ENCODE measurements at regions not wholly inside any gene's neighbourhood (a gene's known extent, or its start where the extent isn't known, plus 50 kb on each side); places are given as distances from the start of the nearest gene placed in this dataset.

GRCh38 chr1:244971552-244972216 lies 107.3 kb upstream of the HNRNPU start:
- DNase-seq (ENCODE audit: low spot score): no peak

DNA sequence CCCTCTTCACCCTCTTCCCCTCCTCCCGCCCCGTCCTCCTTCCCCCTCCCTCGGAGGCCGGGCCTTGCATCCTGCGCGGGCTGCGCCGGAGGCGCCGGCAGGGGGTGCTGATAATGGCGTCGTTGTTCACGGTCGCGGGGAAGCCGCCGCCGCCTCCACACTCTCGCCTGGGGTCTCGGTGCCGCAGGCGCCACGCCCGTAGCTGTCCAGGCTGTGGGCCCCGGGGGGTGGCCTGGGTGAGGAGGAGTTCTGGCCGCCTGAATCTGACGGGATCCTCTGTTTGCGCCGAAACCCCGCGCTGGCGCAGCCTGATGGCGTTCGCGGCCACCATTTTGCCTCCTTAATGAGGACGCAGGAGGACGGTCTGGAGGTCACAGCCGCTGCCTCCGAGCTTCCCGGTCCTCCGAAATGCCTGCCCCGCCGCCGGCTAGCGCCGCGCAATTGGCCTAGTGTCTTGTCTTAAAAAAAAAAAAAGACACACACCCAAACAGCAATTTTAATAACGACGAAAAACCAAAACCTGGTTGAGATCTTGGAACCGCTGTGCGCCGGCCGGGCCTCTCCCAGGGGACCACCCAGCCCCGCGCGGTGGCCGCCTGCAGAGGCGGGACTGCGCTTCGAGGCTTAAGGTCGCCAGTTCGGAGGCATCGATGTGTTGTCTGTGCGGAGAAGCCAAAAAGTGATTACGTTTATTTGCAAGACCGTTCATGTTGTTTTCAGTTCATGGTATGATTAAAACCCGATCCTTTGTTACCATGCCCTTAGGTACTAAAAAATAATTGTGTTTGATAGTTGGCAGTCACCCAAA lies 106.6 kb upstream of the HNRNPU start:
- DNase-seq (ENCODE audit: low spot score): peak; percentile 75

GRCh38 chr1:244970236-244970743 lies 105.9 kb upstream of the HNRNPU start:
- no peak for DNase-seq (ENCODE audit: low spot score)

DNA sequence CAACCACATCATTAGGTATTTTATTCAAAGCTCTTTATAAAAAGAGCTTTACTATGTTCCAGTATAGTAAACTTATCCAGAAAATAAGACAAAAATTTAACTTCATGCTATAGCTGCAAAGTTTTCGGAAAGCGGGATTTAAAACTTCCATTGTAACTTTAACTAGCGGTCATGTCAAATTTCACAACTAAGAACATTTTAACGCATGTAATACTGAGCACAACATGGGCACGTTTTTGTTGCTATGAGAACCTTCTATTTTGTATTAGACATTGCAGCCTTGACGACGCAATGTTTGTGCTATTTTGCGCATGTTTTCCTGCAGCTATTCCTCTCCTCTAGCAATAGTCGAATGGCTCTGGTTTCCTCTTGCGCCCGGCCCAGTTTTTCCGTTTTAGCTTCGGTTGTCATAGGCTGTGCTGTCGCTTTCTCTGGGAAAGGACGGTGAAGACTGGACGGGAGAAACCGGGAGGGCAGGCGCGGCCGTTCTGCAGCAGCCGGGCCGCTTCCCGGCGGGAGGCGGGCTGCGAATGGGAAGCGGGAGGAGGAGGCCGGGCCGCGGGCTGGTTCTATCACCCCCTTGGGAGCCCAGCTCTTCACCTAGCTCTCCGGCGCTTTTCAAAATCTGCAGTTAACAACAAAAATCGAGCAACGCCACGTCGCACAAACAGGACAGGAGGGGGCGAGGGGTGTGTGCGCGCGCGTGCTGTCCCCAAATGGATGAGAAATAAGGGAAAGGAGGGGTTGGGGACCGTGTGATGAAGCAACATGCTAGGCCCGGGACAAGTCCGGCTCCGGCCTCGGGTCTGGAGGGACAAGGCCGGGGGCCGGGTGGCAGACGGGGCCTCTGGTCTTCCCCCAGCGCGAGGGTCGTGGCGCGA lies 105.3 kb upstream of the HNRNPU start:
- peak; percentile 46 for DNase-seq (ENCODE audit: low spot score)

DNA sequence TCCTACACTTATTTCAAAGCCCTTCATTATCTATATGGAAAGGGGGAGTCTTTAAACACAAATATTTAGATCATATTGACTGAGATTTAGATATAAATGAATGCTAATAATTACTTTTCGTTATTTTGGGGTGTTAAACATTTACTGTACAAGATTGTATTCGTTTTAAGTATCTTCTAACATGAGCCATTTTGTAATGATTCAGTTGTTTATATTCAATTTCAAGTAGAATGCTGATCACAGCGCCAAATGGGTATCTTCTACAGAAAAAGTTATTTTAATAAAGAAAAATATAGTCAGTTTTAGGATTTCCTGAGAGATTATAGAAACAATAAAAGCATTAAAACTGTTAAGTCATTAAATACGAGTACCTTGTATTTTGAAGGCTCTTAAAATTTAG lies 104.5 kb upstream of the HNRNPU start:
- DNase-seq (ENCODE audit: low spot score): no peak

DNA sequence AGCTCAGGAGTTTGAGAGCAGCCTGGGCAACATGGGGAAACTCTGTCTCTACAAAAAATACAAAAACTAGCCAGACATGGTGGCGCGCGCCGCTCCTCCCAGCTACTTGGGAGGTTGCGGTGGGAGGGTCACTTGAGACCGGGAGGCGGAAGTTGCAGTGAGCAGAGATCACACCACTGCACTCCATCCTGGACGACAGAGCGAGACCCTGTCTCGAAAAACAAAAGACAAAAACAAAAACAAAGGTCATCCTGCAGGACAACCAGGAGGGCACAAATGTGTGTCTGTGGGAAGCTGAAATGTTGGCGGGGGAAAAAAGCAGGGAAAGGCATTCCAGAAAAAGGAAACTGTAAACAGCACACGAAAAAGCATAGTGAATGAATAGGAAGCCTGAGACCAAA lies 104.1 kb upstream of the HNRNPU start:
- DNase-seq (ENCODE audit: low spot score): no peak

DNA sequence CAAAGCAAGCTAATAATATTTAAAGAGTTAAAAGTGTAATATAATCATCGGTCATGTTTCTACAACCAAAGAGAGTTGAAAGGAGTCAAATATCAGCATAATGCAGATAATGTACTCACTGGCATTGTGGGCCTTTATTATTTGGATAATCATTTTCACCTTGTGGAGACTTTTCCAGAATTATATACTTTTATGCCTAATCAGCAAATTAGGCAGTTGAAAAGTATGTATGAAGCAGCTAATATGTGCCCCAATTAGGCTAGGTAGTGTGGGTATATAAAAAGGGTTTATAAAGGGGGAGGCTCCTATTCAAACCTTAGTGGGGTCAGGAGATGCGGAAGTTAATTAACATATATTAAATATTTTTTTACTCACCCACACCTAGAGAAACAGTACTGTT lies 102.8 kb upstream of the HNRNPU start:
- no peak for DNase-seq (ENCODE audit: low spot score)

DNA sequence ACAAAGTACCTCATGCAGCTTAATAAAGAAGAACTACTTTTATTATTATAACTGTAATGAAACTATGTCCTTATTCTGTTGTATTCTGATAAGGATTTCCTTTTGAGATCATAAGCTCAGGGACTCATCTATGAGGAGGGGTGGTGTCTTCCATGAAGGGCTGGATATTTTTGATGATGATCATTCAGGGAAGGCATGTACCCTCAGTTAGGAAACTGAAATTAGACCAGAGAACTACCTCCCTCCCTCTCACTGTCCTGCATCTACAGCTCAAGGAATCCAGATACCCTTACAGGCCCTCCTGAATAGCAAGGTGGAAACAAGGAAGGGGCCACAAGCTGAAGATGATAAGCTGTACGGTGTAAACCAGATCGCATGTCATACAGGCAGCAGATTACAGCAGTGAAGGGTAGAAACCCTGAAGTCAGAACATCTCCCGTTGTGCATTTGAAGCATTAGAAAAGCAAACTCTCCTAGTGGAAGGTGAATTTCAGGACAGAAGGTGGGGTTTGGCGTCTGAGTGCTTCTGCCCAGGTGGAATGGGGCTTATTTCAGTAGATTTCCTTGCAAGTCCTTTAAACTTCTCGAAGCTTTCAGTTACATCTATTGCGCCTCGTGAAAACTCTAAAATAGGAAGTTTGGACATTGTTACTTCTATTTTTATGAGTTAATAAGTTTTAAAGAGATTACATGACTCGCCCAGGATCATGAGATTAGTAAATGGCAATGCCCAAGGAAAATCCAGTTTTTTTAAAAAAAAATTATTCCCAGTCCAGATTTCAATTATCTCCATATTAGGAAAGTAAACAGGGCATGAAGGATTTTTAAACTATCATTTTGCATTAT lies 101.1 kb upstream of the HNRNPU start:
- DNase-seq (ENCODE audit: low spot score): no peak

DNA sequence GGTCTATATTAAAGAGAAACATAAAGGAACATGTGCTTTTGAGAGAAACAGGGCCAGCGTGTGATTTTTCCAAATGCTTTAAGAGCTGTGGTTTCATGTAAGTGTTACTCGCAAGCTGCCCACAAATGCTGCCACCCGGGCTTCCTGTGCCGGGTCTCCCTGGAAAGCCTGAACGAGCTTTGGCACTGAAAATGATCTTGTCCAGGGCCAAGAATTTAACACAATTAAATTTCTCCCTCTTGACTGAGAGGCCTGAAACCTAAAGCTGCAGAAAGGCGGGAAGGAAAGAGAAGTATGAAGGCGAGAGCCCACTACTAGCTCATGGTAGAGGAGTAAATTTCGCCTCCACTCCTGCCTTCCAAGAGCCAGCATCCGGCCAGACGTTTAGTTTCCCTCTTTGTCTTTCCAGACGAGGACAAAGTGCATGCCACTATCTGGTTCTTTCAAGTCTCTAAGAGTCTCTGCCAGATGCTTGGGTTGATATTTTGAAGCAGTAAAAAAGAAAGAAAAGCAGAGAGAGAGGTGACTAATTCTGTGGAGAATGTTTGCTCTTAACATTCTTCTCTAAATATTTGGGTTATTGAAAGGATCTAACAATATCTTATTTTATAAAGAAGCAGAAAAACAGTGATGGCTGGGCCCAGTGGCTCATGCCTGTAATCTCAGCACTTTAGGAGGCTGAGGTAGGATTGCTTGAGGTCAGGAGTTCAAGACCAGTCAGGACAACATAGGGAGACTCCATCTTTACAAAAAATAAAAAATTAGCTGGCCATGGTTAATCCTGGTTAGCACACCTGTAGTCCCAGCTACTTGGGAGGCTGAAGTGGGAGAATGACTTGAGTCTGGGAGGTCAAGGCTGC lies 100.0 kb upstream of the HNRNPU start:
- peak; percentile 21 for DNase-seq (ENCODE audit: low spot score)

DNA sequence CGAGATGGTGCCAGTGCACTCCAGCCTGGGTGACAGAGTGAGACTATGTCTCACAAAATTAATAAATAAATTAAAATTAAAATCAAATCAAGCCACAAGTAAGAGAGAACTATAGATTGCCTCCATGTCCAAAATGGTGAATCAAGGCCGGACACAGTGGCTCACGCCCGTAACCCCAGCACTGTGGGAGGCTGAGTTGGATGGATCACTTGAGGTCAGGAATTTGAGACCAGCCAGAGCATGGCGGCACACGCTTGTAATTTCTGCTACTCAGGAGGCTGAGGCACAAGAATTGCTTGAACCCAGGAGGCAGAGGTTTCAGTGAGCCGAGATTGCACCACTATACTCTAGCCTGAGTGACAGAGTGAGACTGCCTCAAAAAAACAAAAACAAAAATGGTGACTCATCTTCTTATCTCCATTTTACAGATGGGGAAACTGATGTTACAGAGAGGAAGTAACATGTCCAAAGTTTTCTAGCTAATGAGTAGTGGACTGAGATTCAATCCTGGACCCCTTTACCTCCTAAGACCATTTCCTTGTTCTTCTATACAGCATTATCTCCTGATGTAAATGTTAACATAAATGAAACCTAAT lies 99.0 kb upstream of the HNRNPU start:
- no peak for DNase-seq (ENCODE audit: low spot score)

DNA sequence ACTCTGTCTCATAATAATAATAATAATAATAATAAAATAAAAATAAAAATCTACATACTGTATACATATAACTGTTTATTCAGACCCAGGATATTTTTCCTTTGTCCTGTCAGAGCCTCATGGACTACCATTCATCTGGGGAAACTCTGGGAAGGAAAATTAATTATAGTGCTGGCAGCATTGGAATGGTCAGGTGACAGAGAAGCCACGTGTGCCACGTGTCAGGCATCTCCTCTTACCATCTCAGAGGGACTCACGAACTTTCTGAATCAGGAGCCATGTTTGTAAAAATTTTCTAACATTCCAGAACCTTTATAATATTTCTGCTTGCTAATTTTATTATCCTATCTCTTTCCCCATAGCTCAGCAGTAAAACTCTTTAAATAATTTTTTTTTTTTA lies 97.8 kb upstream of the HNRNPU start:
- DNase-seq (ENCODE audit: low spot score): no peak

DNA sequence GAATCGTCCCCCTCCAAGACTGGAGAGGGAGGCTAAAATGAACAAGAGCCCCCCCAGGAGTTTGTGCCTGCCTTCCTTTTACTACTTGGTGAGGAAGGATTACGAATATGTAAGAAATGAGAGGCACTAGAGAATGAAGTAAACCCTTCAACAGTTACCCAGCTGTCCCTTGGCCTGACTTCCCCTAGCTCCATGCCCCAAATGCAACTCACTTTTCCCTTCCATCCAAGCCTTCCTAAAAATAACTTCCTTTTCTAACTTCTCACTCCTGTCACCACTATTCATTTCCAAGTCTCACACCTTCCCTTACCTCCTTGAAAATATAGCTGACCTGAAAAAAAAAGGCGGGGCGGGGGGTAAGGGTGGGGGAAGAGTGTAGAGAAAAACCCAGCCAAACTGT lies 96.6 kb upstream of the HNRNPU start:
- DNase-seq (ENCODE audit: low spot score): no peak

DNA sequence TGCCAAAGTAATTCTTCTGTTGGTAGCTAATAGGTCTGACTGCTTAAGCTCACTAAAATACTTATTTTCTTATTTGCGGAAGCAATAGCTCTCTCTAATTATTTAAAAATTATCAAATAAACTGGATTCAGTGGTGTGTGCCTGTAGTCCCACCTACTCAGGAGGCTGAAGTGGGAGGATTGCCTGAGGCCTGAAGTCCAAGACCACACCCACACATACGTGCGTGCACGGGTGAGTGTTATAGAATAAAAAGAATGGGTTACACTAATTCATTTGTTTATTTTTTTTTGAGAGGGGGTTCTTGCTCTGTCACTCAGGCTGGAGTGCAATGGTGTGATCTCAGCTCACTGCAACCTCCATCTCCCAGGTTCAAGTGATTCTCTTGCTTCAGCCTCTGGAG lies 94.2 kb upstream of the HNRNPU start:
- DNase-seq (ENCODE audit: low spot score): no peak

DNA sequence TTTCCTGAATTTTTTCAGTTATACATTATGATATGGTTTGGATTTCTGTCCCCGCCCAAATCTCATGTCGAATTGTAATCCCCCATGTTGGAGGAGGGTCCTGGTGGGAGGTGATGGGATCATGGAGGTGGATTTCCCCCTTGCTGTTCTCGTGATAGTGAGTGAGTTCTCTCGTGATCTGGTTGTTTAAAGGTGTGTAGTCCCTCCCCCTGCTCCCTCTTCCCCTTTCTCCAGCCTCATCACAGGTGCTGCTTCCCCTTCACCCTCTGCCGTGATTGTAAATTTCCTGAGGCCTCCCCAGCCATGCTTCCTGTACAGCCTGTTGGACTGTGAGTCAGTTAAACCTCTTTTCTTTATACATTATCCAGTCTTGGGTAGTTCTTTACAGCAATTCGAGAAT lies 93.2 kb upstream of the HNRNPU start:
- DNase-seq (ENCODE audit: low spot score): no peak

DNA sequence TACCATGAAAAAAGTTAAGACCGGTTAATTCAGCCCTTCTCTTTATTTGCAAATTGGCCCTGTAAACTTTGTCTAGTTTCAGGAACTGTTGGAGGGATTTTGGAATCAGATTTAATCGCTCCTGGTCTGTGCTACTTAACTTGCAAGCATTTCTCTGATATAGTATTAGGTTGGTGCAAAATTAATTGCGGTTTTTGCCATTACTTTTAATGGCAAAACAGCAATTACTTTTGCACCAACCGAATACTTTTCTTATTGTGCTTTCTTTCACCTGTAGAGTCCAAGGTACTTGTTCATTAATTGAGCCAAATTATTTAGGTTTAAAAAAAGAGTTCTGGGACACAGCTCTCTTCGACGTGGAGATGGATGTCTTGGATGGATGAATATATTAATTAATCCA lies 92.8 kb upstream of the HNRNPU start:
- DNase-seq (ENCODE audit: low spot score): no peak

DNA sequence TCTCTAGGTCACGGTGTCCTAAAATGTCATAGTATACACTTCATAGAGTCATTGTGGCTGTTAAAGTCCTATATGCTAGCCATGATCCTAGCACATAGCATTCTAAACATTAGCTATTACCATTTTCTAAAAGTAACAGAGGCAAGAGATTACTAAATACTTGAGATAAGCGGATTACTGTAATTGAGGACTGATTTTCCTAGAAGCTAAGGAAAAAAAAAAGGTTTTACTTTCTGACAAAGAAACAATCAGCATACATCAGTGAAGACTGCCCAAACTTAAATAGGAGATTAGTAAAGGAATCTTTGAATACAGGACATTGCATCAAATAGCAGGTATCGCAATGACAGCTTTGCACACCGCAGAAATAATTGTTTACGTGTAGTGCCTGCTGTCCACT lies 91.3 kb upstream of the HNRNPU start:
- no peak for DNase-seq (ENCODE audit: low spot score)

- no peak for DNase-seq (ENCODE audit: low spot score)
Measured at GRCh38 chr1:244954359-244954758, 90.0 kb upstream of the HNRNPU start.

- no peak for DNase-seq (ENCODE audit: low spot score)
Measured at GRCh38 chr1:244953901-244954300, 89.6 kb upstream of the HNRNPU start.

DNA sequence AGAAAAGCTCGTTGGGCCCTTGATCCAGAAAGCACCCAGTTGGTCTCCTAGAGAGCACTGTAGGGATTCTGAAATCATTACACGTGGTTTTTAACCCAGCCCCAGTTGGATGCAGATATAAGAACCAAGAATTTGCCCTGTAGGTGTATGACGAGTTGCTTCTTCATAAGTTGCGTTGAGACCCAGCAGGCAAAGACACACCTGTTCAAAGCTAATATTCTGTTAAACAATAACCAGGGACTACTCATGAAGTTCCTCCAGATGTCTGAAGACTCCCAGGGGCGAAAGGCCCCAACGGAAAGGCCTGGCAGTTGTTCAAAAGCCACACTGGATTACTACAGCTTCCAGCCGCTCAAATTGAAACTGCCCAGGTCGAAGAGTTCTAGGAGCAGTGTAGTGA lies 88.6 kb upstream of the HNRNPU start:
- no peak for DNase-seq (ENCODE audit: low spot score)

GRCh38 chr1:244952280-244952933 lies 88.1 kb upstream of the HNRNPU start:
- no peak for DNase-seq (ENCODE audit: low spot score)
